ENCODE measurements at regions not wholly inside any gene's neighbourhood (a gene's known extent, or its start where the extent isn't known, plus 50 kb on each side); places are given as distances from the start of the nearest gene placed in this dataset.

DNA sequence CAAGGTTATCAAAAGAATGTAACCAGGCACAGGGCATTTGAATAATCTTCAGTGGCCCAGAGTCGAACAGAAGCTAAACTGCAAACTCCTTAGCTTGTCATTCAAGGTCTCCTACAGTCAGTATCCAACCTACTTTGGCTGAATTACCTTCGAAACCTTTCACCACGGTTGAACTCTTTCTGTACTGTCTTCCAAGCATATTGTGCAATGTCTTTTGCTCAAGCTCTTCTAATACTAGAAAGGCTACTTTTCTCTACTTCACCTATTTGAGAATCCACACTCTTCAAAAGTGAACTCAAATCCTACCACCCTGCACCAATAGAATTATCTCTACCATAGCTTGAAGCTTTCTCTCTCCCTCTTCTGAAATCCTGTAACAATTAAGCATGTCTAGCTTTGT lies 142.9 kb downstream of the NR4A2 start:
- H2BK12ac ChIP-seq (ENCODE audit: low read length in 2 of 2) = no peak overlapping the region
- no peaks in the 10 kb centered on the region for H3K79me1 ChIP-seq (replicated peaks; ENCODE audit: low read length, poor library complexity, severe bottlenecking)
- no peak overlapping the region for H3K9ac ChIP-seq (ENCODE audit: low read length)
- no peak overlapping the region for H3K27ac ChIP-seq (ENCODE audit: low read length, poor library complexity, severe bottlenecking)
- H2BK15ac ChIP-seq (ENCODE audit: low read depth, poor library complexity, severe bottlenecking) = no peak overlapping the region
- H3K4me1 ChIP-seq (ENCODE audit: control insufficient read depth, insufficient read depth, low read depth, low read length) = no peaks in the 10 kb centered on the region
- no peaks in the 10 kb centered on the region for H3K27me3 ChIP-seq (ENCODE audit: control insufficient read depth in 1 of 2, insufficient read depth in 1 of 2, low read length in 2 of 2)
- no peak for DNase-seq
- H3K14ac ChIP-seq (ENCODE audit: low read length in 2 of 2) = no peak overlapping the region
- H4K8ac ChIP-seq (ENCODE audit: low read length) = no peak overlapping the region
- H2AFZ ChIP-seq (ENCODE audit: low read depth, low read length) = no peak overlapping the region
- H3K36me3 ChIP-seq (ENCODE audit: control insufficient read depth in 1 of 2, insufficient read depth in 2 of 2, low read depth in 1 of 2, low read length in 2 of 2) = no peaks in the 10 kb centered on the region
- no peak overlapping the region for H2BK5ac ChIP-seq (ENCODE audit: low read depth, low read length, poor library complexity, severe bottlenecking)
- no peak overlapping the region for H3K18ac ChIP-seq (ENCODE audit: low read depth in 1 of 2, low read length in 2 of 2)
- no peak overlapping the region for H3K4me3 ChIP-seq (ENCODE audit: insufficient read depth in 1 of 2, low read depth in 1 of 2, low read length in 2 of 2)
- no peak overlapping the region for H4K91ac ChIP-seq (ENCODE audit: low read length)
- H2AK5ac ChIP-seq (ENCODE audit: low read length, severe bottlenecking) = no peak overlapping the region
- no peak overlapping the region for H3K4me2 ChIP-seq (ENCODE audit: low read length, poor library complexity, severe bottlenecking)
- H3K4ac ChIP-seq (ENCODE audit: low read depth in 1 of 2, low read length in 2 of 2) = no peak overlapping the region
- WGBS = 73% methylated on average over 3 of the region's 3 CpGs
- no peaks in the 10 kb centered on the region for H3K9me3 ChIP-seq (ENCODE audit: control insufficient read depth, low read length)
- no peak overlapping the region for H2BK120ac ChIP-seq (ENCODE audit: low read depth, low read length)
- no peak overlapping the region for H3K23ac ChIP-seq (ENCODE audit: low read length in 2 of 2)

DNA sequence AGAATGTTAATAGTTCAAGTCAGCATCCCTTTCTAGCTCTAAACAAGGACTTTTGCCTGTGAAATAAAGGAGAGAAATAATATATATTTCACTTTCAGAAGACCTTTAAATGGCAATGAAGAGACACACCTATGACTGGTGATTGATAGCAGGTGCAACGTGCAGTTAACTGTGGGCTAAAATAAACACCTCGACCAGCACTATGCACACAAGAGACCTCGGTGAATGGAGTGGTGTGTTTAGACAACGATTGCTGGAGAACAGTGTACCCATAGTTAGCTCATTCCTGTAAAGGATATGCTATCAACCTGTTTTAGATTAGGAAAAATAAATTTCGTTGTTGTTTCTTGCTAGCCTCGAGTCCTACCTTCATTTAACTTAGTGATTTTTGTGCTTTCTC lies 143.4 kb downstream of the NR4A2 start:
- H2AFZ ChIP-seq (ENCODE audit: low read depth, low read length) = no peak overlapping the region
- no peaks in the 10 kb centered on the region for H3K9me3 ChIP-seq (ENCODE audit: control insufficient read depth, low read length)
- no peaks in the 10 kb centered on the region for H3K36me3 ChIP-seq (ENCODE audit: control insufficient read depth in 1 of 2, insufficient read depth in 2 of 2, low read depth in 1 of 2, low read length in 2 of 2)
- H2BK5ac ChIP-seq (ENCODE audit: low read depth, low read length, poor library complexity, severe bottlenecking) = no peak overlapping the region
- H2BK120ac ChIP-seq (ENCODE audit: low read depth, low read length) = no peak overlapping the region
- H3K9ac ChIP-seq (ENCODE audit: low read length) = no peak overlapping the region
- no peak overlapping the region for H3K27ac ChIP-seq (ENCODE audit: low read length, poor library complexity, severe bottlenecking)
- H3K4me3 ChIP-seq (ENCODE audit: insufficient read depth in 1 of 2, low read depth in 1 of 2, low read length in 2 of 2) = no peak overlapping the region
- no peak overlapping the region for H3K23ac ChIP-seq (ENCODE audit: low read length in 2 of 2)
- no peak overlapping the region for H3K18ac ChIP-seq (ENCODE audit: low read depth in 1 of 2, low read length in 2 of 2)
- H3K4me1 ChIP-seq (ENCODE audit: control insufficient read depth, insufficient read depth, low read depth, low read length) = no peaks in the 10 kb centered on the region
- no peak overlapping the region for H3K4ac ChIP-seq (ENCODE audit: low read depth in 1 of 2, low read length in 2 of 2)
- H2BK12ac ChIP-seq (ENCODE audit: low read length in 2 of 2) = no peak overlapping the region
- H2AK5ac ChIP-seq (ENCODE audit: low read length, severe bottlenecking) = no peak overlapping the region
- H3K14ac ChIP-seq (ENCODE audit: low read length in 2 of 2) = no peak overlapping the region
- DNase-seq = no peak
- H4K91ac ChIP-seq (ENCODE audit: low read length) = no peak overlapping the region
- H3K27me3 ChIP-seq (ENCODE audit: control insufficient read depth in 1 of 2, insufficient read depth in 1 of 2, low read length in 2 of 2) = no peaks in the 10 kb centered on the region
- WGBS = 76% methylated on average over 5 of the region's 6 CpGs
- H3K4me2 ChIP-seq (ENCODE audit: low read length, poor library complexity, severe bottlenecking) = no peak overlapping the region
- no peaks in the 10 kb centered on the region for H3K79me1 ChIP-seq (replicated peaks; ENCODE audit: low read length, poor library complexity, severe bottlenecking)
- H2BK15ac ChIP-seq (ENCODE audit: low read depth, poor library complexity, severe bottlenecking) = no peak overlapping the region
- H4K8ac ChIP-seq (ENCODE audit: low read length) = no peak overlapping the region

DNA sequence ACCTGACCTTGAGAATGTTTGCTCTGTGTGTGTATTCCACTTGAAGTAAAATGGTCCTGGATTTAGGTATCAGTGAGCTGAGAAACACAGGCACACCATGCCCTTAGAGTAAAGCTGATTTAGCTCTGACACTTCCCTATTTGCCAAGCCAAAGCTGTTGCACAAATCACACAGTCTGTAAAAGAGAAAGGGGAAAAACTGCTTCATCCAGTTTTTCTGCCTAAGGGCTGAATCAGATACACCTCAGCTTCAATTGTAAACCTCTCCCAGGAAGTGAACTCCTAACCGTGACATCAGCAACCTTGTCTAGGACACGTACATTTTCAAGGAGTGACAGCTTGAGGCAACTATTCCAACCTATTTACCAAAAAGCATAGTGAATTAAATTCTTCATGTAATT lies 150.4 kb downstream of the NR4A2 start:
- no peak overlapping the region for H4K91ac ChIP-seq (ENCODE audit: low read length)
- H2BK15ac ChIP-seq (ENCODE audit: low read depth, poor library complexity, severe bottlenecking) = no peak overlapping the region

DNA sequence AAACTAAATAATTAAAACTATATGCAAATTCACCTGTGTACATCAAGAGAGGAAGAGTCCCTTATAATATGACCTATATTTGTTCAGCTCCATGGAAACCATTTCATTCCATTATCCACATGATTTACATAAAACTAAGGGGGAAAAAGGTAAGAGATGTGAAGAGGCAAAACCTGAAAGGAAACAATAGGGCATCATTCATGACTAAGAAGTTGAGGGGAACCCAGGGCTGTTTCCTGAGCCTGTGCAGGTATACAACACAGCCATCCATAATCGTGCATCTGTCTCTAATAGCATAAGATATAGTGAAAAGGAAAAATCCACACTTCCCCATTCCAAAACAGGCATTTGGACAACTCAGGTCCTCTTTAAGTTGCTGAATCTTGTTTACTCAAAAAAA lies 151.3 kb downstream of the NR4A2 start:
- Histone ChIP-seq H3K27me3 (ENCODE audit: control insufficient read depth in 1 of 2, insufficient read depth in 1 of 2, low read length in 2 of 2) (no peaks in the 10 kb centered on the region), H3K4me3 (ENCODE audit: insufficient read depth in 1 of 2, low read depth in 1 of 2, low read length in 2 of 2) (no peak overlapping the region), H3K36me3 (ENCODE audit: control insufficient read depth in 1 of 2, insufficient read depth in 2 of 2, low read depth in 1 of 2, low read length in 2 of 2) (no peaks in the 10 kb centered on the region), H2BK15ac (ENCODE audit: low read depth, poor library complexity, severe bottlenecking) (no peak overlapping the region), H3K9me3 (ENCODE audit: control insufficient read depth, low read length) (no peaks in the 10 kb centered on the region), H3K79me1 (replicated peaks; ENCODE audit: low read length, poor library complexity, severe bottlenecking) (no peaks in the 10 kb centered on the region), H2BK120ac (ENCODE audit: low read depth, low read length) (no peak overlapping the region), H3K4ac (ENCODE audit: low read depth in 1 of 2, low read length in 2 of 2) (no peak overlapping the region), H4K8ac (ENCODE audit: low read length) (no peak overlapping the region), H4K91ac (ENCODE audit: low read length) (no peak overlapping the region), H3K27ac (ENCODE audit: low read length, poor library complexity, severe bottlenecking) (no peak overlapping the region), H3K14ac (ENCODE audit: low read length in 2 of 2) (no peak overlapping the region), H2AK5ac (ENCODE audit: low read length, severe bottlenecking) (no peak overlapping the region), H2BK5ac (ENCODE audit: low read depth, low read length, poor library complexity, severe bottlenecking) (no peak overlapping the region), H3K23ac (ENCODE audit: low read length in 2 of 2) (no peak overlapping the region), H3K4me1 (ENCODE audit: control insufficient read depth, insufficient read depth, low read depth, low read length) (no peaks in the 10 kb centered on the region), H2BK12ac (ENCODE audit: low read length in 2 of 2) (no peak overlapping the region), H2AFZ (ENCODE audit: low read depth, low read length) (no peak overlapping the region), H3K4me2 (ENCODE audit: low read length, poor library complexity, severe bottlenecking) (no peak overlapping the region), H3K9ac (ENCODE audit: low read length) (no peak overlapping the region), H3K18ac (ENCODE audit: low read depth in 1 of 2, low read length in 2 of 2) (no peak overlapping the region)
- DNase-seq = no peak
- WGBS = 100% methylated on average over 1 of the region's 1 CpG

More for the DNA sequence above, 150.4 kb downstream of the NR4A2 start:
- WGBS = no CpG with 5 or more reads among the region's 2 CpGs
- Histone ChIP-seq H2AK5ac (ENCODE audit: low read length, severe bottlenecking) (no peak overlapping the region), H3K4me3 (ENCODE audit: insufficient read depth in 1 of 2, low read depth in 1 of 2, low read length in 2 of 2) (no peak overlapping the region), H3K4me2 (ENCODE audit: low read length, poor library complexity, severe bottlenecking) (no peak overlapping the region), H2AFZ (ENCODE audit: low read depth, low read length) (no peak overlapping the region), H3K36me3 (ENCODE audit: control insufficient read depth in 1 of 2, insufficient read depth in 2 of 2, low read depth in 1 of 2, low read length in 2 of 2) (no peaks in the 10 kb centered on the region), H3K4me1 (ENCODE audit: control insufficient read depth, insufficient read depth, low read depth, low read length) (no peaks in the 10 kb centered on the region), H2BK120ac (ENCODE audit: low read depth, low read length) (no peak overlapping the region), H3K9me3 (ENCODE audit: control insufficient read depth, low read length) (no peaks in the 10 kb centered on the region), H3K4ac (ENCODE audit: low read depth in 1 of 2, low read length in 2 of 2) (no peak overlapping the region), H3K18ac (ENCODE audit: low read depth in 1 of 2, low read length in 2 of 2) (no peak overlapping the region), H3K79me1 (replicated peaks; ENCODE audit: low read length, poor library complexity, severe bottlenecking) (no peaks in the 10 kb centered on the region), H3K23ac (ENCODE audit: low read length in 2 of 2) (no peak overlapping the region), H3K14ac (ENCODE audit: low read length in 2 of 2) (no peak overlapping the region), H2BK12ac (ENCODE audit: low read length in 2 of 2) (no peak overlapping the region), H3K9ac (ENCODE audit: low read length) (no peak overlapping the region), H3K27ac (ENCODE audit: low read length, poor library complexity, severe bottlenecking) (no peak overlapping the region), H4K8ac (ENCODE audit: low read length) (no peak overlapping the region), H2BK5ac (ENCODE audit: low read depth, low read length, poor library complexity, severe bottlenecking) (no peak overlapping the region), H3K27me3 (ENCODE audit: control insufficient read depth in 1 of 2, insufficient read depth in 1 of 2, low read length in 2 of 2) (no peaks in the 10 kb centered on the region)
- DNase-seq = no peak
